GM19463 (cell line): ENCODE measurements at regions not wholly inside any gene's neighbourhood (a gene's known extent, or its start where the extent isn't known, plus 50 kb on each side); places are given as distances from the start of the nearest gene placed in this dataset.

Experiments
- ATAC-seq: cut with Tn5 transposase; IDR thresholded peaks from one replicate; pipeline ENCODE4 v1.9.1; 2021; ENCODE audit warnings: mild to moderate bottlenecking, moderate library complexity; ENCODE audit not compliant: unreplicated experiment

DNA sequence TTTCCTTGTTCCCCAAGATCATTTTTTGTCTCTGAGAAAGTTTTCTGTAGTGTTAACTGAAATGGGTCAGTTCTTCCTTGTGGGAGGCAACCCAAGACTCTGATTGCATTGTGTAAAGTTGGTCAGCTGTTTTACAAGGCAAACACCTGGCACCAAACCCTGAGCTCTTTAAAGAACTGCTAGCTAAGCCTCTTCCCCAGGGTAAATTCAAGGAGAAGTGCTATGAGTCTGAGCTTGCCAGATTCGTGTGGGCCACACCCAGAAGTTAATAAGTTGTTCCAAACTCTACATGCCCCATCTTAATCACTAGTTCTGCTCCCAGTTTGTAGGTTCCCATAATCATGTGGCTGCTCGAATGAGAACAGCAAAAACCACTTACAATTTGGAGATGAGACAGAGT, 214.5 kb downstream of the BTG1 start:
- ATAC-seq: no peak

DNA sequence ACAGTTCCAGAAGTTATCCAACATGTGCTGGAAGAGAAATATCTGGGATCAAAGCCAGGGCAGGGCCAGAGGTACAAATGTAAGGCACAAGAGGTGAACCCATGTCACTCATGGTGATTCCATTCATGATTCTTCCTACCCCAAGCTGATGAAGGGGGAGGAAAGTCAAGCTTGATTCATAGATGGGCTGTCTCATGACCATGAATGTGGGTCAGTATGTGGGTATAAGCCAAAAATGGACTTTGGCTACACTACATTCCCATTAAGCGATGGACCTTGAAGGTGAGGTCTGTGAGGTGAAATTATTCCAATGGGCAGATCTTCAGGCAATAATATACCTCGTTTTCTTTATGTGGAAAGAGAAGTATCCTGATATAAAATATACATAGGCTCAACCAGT, 217.1 kb downstream of the BTG1 start:
- ATAC-seq: no peak

DNA sequence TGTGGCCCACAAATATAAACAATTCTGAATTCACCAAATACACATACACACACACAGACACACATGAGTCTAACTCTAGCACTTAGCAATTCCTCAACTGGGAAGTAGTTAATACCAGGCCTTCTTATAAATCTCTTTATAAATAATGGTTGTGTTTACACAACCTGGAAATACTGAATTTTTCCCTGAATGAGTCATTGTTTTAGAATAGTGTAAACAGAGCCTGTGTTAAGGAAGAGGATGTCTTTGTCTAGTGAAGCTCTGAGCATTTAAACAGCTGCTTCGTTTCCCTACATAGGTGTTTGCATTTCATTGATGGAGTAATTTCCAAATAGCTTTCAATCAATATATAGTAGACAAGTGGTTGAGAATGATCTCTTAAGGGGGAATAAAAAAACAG, 218.8 kb downstream of the BTG1 start:
- ATAC-seq: no peak

DNA sequence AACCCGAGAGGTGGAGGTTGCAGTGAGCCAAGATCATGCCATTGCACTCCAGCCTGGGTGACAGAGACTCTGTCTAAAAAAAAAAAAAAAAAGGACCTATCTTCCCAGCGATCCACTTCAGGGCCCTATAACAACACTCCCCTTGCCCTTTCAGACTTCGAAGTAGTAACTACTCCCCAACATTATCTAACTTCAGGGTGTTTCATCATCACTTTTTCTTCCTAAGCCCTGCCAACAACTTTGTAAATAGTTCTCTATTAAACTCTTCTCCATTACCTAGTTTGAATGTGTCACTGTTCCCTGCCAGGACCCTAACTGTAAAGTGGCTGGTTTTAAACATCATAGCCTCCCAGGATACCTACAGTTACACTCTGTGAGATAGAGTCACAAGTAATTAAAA, 220.8 kb downstream of the BTG1 start:
- ATAC-seq: no peak

DNA sequence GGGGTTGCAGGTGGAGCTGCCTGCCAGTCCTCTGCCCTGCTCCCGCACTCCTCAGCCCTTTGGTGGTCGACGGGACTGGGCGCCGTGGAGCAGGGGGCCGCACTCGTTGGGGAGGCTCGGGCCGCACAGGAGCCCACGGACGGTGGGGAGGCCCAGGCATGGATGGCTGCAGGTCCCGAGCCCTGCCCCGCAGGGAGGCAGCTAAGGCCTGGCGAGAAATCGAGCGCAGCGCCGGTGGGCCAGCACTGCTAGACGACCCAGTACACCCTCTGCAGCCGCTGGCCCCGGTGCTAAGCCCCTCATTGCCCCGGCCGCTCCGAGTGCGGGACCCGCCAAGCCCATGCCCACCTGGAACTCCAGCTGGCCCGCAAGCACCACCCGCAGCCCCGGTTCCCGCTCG, 221.8 kb downstream of the BTG1 start:
- no peak for ATAC-seq

DNA sequence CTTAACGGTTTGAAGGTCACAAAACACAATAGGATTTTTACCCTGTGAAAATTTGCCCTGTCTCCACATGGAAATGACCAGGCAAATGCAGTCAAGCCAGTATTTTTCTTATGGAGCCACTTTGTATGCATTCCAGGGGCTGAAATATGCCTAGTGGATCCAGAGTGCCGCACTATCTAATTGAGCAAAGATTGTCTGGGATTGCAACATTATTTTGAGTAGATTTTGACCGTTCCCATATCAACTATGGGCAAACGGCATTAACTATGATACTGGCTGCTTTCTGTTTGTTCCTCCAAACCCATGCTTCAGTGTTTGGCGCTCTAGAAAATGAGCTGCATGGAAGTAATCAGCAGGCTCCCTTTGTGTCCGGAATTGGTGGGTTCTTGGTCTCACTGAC, 223.0 kb downstream of the BTG1 start:
- no peak for ATAC-seq

DNA sequence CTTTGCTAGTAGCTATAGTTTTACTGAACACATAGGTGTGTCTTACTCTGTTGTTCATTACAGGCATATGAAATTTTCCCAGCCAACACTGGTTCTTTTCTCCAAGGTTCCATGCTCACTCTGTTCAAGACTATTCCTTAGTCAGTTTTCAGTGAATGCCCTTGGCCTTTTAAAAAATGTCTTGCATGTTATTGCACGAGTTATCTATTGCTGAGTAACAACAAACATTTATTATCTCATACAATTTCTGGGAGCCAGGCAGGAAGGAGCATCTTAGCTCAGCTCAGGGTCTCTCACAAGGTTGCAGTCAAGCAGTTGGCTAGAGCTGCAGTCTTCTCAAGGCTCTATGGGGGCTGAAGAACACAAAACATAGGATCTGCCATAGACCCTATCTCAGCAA, 223.5 kb downstream of the BTG1 start:
- ATAC-seq: no peak

DNA sequence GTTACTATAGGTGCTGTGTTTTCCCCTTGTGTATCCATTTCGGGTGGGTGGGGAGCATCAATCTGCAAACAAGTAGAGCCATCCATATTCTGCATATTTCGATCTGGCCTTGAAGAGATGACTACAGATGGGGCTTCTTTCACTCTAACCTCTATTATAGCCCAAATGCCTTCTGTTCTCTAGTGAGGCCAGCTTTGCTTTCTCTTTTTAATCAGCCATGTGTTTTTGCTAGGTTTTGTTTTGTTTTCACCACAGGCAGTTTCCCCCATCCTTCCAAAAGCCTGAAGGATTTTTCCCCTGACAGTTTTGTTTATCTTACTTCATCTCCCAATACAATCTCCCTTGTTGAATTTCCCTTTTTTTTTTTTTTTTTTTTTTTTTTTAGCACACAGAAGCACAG, 224.1 kb downstream of the BTG1 start:
- ATAC-seq: no peak

DNA sequence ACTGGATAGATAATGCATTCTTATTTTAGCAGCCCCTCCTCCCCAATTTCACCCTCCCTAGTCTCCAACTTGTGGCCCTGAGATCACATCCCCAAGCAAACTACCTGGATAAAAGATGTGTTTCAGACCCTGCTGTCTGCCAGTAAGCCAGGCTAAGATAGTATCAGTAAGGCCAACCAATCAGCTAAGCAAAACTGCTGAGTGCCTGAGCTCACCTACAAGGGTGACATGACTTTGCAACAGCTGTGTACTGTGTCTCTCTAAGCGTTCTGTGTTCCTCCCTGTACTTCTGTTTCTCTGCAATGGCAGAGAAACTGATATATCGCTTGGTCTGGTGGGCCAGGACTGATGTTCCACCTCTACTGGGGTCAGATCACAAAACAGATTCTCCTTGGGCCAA, 224.9 kb downstream of the BTG1 start:
- ATAC-seq: no peak

DNA sequence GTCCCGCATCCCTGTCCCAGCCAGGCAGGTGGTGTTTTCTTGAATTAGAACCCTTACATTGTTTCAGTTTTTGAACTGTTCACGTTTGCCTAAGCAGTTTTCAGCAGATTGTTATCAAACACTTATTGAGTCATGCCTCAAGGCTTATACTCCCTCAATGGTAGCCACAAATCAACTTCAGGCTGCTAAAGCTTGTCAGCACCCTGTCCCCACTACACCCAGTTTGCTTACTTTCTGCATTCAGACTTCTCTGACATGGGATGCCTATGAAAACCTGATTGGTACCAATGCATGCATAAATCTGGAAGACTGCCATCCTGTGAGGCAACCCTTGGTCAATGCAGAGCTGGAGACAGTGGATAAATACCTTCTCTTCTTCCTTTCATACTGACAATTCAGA, 225.4 kb downstream of the BTG1 start:
- no peak for ATAC-seq

DNA sequence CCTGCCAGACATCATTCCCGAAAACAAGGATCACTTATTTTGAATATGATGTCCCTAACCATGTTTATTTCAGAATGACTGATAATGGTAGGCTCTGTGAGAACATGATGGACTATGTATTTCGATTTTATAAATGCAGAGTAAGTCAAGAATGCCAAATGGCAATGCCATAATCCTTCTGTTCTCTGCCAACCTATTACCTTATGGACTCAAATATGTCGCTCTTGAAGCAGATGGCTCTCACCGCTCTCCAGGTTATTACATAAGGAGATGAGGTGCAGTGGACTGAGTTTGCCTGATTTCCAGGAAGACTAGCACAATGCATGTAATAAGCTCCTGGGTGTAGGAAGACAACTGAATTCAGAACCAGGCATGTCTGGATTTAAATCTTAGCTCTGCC, 227.2 kb downstream of the BTG1 start:
- ATAC-seq: no peak

DNA sequence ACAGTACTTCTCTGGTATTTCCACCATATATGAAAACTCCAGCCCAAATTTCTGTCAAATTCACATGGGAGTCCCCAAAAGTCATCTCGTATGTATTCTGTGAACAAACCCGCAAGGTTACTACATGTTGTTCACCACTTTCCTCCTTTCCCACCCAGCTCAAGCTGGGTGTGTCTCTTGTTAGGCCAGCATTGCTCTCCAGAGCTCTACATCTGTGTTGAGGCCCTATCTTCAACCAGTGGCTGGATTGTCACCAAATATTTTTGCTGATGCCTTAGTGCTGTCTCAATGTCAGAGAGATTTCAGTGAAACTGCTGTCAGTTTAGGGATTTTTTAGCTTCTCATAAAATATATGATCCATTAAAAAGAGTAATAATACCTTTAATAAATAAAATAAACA, 230.9 kb downstream of the BTG1 start:
- no peak for ATAC-seq

DNA sequence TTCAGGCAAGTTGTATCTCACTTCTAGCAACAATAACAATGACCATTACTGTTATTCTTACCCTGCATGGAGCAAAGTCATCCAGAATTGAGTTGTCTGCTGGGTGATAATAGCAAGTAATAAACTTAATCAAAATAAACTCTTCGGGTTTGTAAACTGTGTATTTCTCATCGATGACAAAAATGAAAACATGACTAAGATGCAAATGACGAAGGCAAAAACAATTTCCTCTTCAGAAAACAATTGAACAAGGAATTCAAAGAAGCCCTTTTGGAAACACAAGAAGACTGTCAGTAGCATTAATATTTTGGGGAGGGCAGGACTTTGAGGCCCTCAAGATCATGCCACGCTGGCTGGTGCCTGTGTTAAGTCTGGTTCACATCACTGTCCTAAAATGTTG, 232.0 kb downstream of the BTG1 start:
- ATAC-seq: no peak

DNA sequence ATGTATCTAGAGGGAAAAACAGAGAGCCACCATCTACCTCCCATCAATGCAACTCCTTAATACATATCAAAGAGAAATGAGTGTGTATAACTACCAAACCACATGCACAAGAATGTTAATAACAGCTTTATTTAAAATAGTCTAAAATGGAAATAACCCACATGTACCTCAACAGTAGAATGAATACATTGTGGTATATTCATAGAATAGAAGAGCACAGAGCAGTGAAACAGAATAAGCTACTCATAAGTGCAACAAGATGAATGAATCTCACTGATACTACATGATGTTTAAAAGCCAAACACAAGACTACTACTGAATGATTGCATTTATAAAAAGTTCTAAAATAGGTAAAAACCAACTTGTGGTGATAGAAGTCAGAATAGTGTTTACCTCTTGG, 232.5 kb downstream of the BTG1 start:
- ATAC-seq: no peak

DNA sequence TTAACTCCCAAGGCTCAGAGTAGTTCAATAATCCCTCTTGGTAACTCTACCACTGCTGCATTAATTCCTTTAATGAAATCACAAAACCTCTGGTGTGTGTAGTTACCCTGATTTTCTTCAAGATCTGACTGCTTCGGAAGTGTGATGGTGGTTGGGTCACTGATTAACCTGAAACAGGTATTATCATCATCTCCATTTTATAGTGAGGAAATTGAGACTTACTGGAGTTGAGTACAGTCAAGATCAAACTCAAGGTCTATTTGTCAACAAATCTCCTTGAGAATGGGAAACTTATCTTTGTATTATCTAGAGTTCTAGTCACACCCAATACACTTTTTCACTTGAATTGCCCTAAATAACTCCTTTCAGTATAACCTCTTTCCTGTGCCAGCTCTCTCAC, 233.5 kb downstream of the BTG1 start:
- no peak for ATAC-seq

DNA sequence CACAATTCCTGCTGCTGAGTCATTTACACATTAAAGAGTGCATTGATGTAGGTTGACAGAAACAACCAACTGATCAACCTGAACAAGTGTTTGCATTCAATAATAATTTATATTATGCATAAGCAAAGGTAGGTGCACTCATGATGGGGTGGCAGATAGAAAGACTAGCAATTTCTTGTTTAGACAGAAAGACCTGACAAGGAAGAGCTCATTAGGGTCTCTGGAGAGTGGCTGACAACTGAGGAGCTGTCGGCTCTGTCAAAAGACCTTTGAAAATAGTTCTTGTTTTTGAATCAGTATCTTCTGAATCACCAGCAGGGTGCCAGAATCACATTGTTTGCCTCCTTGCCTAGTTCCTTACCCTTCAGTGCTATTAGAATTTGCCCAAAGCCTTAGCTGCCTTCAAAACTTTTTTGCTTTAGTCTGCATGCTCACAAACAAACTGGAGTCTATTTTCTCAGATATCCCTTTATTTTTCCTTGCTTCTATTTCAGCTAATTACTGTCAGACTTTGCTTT, 234.7 kb downstream of the BTG1 start:
- no peak for ATAC-seq

DNA sequence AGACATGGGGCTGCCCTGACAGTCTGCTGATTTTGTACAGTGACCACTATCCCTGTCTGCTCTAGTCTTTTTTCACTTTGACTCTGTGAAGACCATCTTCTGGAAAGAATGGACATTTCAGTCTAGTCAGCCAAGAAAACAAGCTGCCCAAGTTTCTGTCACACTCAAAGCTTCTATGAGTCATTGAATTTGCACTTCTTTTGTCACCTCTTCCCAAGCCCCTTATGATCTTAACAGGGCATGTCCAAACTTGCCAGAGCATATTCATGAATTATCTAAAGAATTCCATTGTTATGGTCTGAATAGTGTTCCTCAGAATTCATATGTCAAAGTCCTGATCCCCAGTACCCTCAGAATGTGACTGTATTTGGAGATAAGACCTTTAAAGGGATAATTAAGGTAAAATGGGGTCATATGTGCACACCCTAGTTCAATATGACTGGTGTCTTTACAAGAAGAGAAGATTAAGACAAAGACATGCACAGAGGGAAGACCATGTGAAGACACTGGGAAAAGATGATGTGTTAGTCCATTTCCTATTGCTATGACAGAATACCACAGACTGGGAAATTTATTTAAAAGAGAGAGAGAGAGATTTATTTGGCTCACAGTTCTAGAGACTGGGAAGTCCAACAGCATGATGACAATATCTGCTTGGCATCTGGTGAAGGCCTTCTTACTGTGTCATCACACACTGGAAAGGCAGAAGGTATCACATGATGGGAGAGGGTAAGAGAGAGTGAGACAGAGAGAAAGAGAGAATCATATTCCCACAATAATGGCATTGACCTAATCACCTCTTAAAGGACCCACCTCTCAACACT, 242.6 kb downstream of the BTG1 start:
- no peak for ATAC-seq

DNA sequence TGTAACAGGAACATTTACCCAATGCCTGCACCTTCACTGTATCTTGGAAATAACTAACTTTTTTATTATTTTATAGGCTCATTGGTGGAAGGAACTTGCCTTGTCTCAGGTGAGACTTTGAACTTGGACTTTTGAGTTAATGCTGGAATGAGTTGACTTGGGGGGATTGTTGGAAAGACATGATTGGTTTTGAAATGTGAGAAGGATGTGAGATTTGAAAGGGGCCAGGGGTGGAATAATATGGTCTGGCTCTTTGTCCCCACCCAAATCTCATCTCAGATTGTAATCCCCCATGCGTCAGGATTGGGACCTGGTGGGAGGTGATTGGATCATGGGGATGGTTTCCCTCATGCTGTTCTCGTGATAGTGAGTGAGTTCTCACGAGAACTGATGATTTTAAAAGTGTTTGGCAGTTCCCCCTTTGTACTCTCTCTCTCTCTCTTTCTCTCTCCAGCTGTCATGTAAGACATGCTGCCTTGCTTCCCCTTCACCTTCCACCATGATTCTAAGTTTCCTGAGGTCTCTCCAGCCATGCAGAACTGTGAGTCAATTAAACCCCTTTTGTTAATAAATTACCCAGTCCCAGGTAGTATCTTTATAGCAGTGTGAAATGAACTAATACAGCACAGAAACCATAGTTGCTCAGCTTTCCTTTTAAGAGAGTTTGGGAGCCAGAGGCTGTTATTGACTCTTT, 244.1 kb downstream of the BTG1 start:
- peak; percentile 43 for ATAC-seq

DNA sequence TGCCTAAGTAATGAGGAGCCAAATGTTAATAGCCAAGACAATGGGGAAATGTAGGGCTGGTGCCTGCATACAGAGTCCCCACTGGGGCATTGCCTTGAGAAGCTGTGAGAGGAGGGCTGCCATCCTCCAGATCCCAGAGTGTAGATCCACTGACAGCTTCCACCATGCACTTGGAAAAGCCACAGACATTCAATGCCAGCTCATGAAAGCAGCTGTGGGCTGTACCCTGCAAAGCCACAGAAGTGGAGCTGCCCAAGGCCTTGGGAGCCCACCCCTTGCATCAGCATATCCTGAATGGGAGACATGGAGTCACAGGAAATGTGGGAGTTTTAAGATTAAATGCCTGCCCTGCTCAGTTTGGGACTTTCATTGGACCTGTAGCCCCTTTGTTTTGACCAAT, 244.7 kb downstream of the BTG1 start:
- ATAC-seq: no peak

DNA sequence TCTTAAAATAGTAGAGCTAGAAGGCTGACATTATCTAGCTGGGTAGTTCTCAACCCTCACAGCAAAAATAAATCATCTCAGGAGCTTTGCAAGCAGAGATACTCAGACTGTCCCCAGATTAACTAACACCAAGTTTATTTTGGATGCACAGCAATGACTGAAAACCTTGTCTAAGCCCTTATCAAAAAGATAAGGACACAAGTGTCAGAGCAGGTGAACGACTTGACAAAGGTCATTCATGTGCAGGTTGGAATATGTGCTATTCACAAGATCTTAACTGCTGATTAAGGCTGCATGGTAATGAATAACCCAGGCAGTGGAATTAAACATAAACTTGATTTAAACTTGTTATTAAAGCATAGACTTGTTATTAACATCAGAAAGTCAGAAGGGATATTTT, 246.6 kb downstream of the BTG1 start:
- no peak for ATAC-seq

DNA sequence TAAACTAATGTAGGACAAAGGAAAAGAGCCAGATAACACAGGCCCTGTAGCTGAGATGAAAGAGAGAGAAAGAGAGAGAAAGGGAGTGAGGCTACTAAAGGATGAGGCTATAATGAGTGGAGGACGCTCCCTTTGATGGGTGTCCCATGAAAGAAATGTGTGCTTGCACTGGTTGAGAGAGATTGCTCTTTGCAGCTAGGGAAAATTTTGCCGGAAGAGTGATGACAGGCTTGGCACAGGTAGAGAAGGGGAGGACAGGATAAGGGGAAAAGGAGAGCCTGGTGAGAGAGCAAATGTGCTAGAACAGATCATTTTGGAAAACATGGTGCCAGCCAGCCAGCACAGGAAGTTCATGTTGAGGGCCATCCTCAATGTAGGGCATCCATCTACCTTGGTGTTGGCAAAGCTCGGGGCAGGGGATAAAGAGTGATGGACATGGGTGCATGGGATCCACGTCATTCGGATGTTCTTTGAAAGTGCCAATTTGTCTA, 248.6 kb downstream of the BTG1 start:
- ATAC-seq: no peak

DNA sequence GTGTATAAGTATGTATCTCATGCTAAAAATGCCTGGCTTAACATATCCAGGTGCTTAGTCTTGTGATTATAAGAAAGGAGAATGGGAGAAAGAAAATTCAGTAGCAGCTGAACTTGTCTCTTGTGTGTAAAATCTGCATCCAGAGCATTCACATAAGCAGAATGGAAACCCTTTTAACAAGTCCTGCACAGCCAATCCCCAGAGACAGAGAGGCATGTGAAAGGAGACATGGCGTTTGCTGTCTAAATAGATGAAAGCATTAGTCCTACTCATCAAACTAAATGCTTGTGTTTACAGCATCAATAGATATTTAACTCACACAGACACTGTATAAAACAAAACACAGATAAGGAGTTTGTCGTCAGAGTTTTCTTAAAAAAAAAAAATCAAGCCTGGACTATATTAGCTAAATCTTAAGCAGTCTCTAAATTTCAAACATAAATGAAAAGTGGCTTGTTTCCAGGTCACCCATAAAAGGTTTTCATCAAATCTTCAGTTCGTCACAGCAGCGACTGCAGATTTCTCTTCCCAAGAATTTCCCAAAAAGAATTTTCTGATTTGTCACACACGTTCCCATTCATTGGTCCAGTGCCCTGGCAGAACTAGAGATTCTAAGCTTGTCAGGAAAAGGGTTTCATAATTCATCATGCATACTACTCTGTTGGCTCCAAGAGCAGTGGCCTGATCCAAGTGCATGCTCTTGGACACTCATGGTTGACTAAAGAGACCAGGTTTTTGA, 249.2 kb downstream of the BTG1 start:
- no peak for ATAC-seq
